Keratinocyte (primary cell): ENCODE measurements at regions not wholly inside any gene's neighbourhood (a gene's known extent, or its start where the extent isn't known, plus 50 kb on each side); places are given as distances from the start of the nearest gene placed in this dataset.

Source experiments
- DNase-seq: peaks from one replicate; pipeline ENCODE4 v3.0.0-alpha.2; 2011; ENCODE audit warnings: low read depth, missing footprints, low spot score
- FAIRE-seq: peaks from 2 replicates; lab custom pipeline; 2011; peaks lifted over from hg19 to GRCh38; lab: Jason Lieb, UNC
- H2AFZ ChIP-seq: 2 replicates; pipeline ENCODE4 v1.6.0; 2012; ENCODE audit warnings: low read length, control low read depth, inconsistent platforms; ENCODE audit not compliant: control insufficient read depth
- H3K27ac ChIP-seq: 2 replicates; pipeline ENCODE4 v1.5.1; 2011; ENCODE audit warnings: low read length; ENCODE audit not compliant: control insufficient read depth, insufficient read depth
- H3K27me3 ChIP-seq: 3 replicates; pipeline ENCODE4 v1.6.0; 2011; ENCODE audit warnings: low read length; ENCODE audit not compliant: control insufficient read depth, insufficient read depth; ENCODE audit errors: extremely low read depth
- H3K36me3 ChIP-seq, 2 experiments: 2 replicates in 1 of 2; 3 replicates in 1 of 2; pipeline ENCODE4 v1.5.1; 2011; ENCODE audit warnings: low read length in 2 of 2, mild to moderate bottlenecking in 1 of 2; ENCODE audit not compliant: control insufficient read depth in 2 of 2, insufficient read depth in 2 of 2; ENCODE audit errors: extremely low read depth in 1 of 2
- H3K4me1 ChIP-seq: 3 replicates; pipeline ENCODE4 v1.5.1; 2011; ENCODE audit warnings: low read length; ENCODE audit not compliant: control insufficient read depth, insufficient read depth; ENCODE audit errors: extremely low read depth
- H3K4me2 ChIP-seq: 3 replicates; pipeline ENCODE4 v1.6.0; 2011; ENCODE audit warnings: low read depth, low read length; ENCODE audit not compliant: control insufficient read depth, insufficient read depth; ENCODE audit errors: extremely low read depth
- H3K4me3 ChIP-seq, 3 experiments: fragments of 200-600 bp in 1 of 3; sonication (generic) in 1 of 3; 2 replicates in 2 of 3; 3 replicates in 1 of 3; pipeline ENCODE4 v1.5.1; 2011 to 2016; ENCODE audit warnings: low read length in 3 of 3, mild to moderate bottlenecking in 3 of 3, control low read depth in 2 of 3, inconsistent platforms in 1 of 3, low read depth in 1 of 3, mixed read lengths in 1 of 3, mixed run types in 1 of 3, moderate library complexity in 1 of 3; ENCODE audit not compliant: control insufficient read depth in 2 of 3, insufficient read depth in 2 of 3; ENCODE audit errors: extremely low read depth in 1 of 3
- H3K79me2 ChIP-seq: 2 replicates; pipeline ENCODE4 v1.6.0; 2012; ENCODE audit warnings: low read length; ENCODE audit not compliant: control insufficient read depth, insufficient read depth
- H3K9ac ChIP-seq: 3 replicates; pipeline ENCODE4 v1.6.0; 2011; ENCODE audit warnings: low read length; ENCODE audit not compliant: control insufficient read depth, insufficient read depth; ENCODE audit errors: extremely low read depth
- H3K9me1 ChIP-seq: 3 replicates; pipeline ENCODE4 v1.6.0; 2011; ENCODE audit warnings: low read length; ENCODE audit not compliant: control insufficient read depth, insufficient read depth; ENCODE audit errors: extremely low read depth
- H3K9me3 ChIP-seq: 2 replicates; pipeline ENCODE4 v1.5.1; 2012; ENCODE audit warnings: low read depth, low read length; ENCODE audit not compliant: control insufficient read depth
- H4K20me1 ChIP-seq: 3 replicates; pipeline ENCODE4 v1.6.0; 2011; ENCODE audit warnings: low read length; ENCODE audit not compliant: control insufficient read depth, insufficient read depth; ENCODE audit errors: extremely low read depth
- CTCF ChIP-seq, 3 experiments: IDR thresholded peaks in 1 of 3; conservative IDR thresholded peaks in 1 of 3; optimal IDR thresholded peaks in 1 of 3; 2 replicates in 2 of 3; 3 replicates in 1 of 3; pipeline versions ENCODE3 to v1.5.1; 2011; ENCODE audit warnings: low read length in 3 of 3, mild to moderate bottlenecking in 3 of 3, moderate library complexity in 2 of 3, control low read depth in 1 of 3, inconsistent platforms in 1 of 3; ENCODE audit not compliant: insufficient read depth in 2 of 3; ENCODE audit errors: extremely low read depth in 1 of 3
- EZH2 ChIP-seq: IDR thresholded peaks from one replicate; pipeline ENCODE4 v1.6.1; 2012; ENCODE audit warnings: inconsistent platforms, mild to moderate bottlenecking, low read length, moderate library complexity
- dilution Hi-C: fragments of 300-500 bp; cut with MboI; formaldehyde crosslinking; loops from one replicate; pipeline ENCODE4 v1.7.0; 2020; ENCODE audit warnings: low sequenced_read_pairs; ENCODE audit not compliant: extremely low pct_ligation_motif_present

- no peaks in the 10 kb centered on the region for H3K9me3 ChIP-seq
- dilution Hi-C loops: no loop called here
- DNase-seq (no peak), FAIRE-seq (no peak)
- H3K27me3 ChIP-seq: no peaks in the 10 kb centered on the region
- no peaks in the 10 kb centered on the region for H3K9me1 ChIP-seq
- H3K79me2 ChIP-seq: no peaks in the 10 kb centered on the region
- no peaks in the 10 kb centered on the region for H3K36me3 ChIP-seq
- no peak overlapping the region for H3K4me2 ChIP-seq
- H3K4me3 ChIP-seq: no peak overlapping the region
- TF ChIP-seq CTCF (optimal IDR thresholded peaks at IDR 0.05 in 1 of 3, IDR thresholded peaks at IDR 0.05 in 1 of 3, conservative IDR thresholded peaks at IDR 0.05 in 1 of 3; ENCODE audit: extremely low read depth in 1 of 3, insufficient read depth in 2 of 3, low read length in 3 of 3) (no peak), EZH2 (no peak)
- H4K20me1 ChIP-seq: no peaks in the 10 kb centered on the region
- H3K27ac ChIP-seq: no peak overlapping the region
- H2AFZ ChIP-seq: no peak overlapping the region
- H3K9ac ChIP-seq: no peak overlapping the region
- H3K4me1 ChIP-seq: no peaks in the 10 kb centered on the region
Measured at GRCh38 chr4:135268369-135268768, 1066.8 kb upstream of the PABPC4L start.

- Histone ChIP-seq H3K4me2 (no peak overlapping the region), H3K9ac (no peak overlapping the region), H3K4me3 (no peak overlapping the region), H3K36me3 (no peaks in the 10 kb centered on the region), H4K20me1 (no peaks in the 10 kb centered on the region), H2AFZ (no peak overlapping the region), H3K27ac (no peak overlapping the region), H3K27me3 (no peaks in the 10 kb centered on the region), H3K79me2 (no peaks in the 10 kb centered on the region), H3K9me1 (no peaks in the 10 kb centered on the region), H3K4me1 (no peaks in the 10 kb centered on the region), H3K9me3 (no peaks in the 10 kb centered on the region)
- TF ChIP-seq EZH2: no peak
- no peak for TF ChIP-seq CTCF (optimal IDR thresholded peaks at IDR 0.05 in 1 of 3, IDR thresholded peaks at IDR 0.05 in 1 of 3, conservative IDR thresholded peaks at IDR 0.05 in 1 of 3; ENCODE audit: extremely low read depth in 1 of 3, insufficient read depth in 2 of 3, low read length in 3 of 3)
- dilution Hi-C loops: no loop called here
- DNase-seq (no peak), FAIRE-seq (no peak)
Measured at GRCh38 chr4:135267148-135267865, 1065.7 kb upstream of the PABPC4L start.
